Upper lobe of left lung (tissue), 4 donors: ENCODE measurements at regions not wholly inside any gene's neighbourhood (a gene's known extent, or its start where the extent isn't known, plus 50 kb on each side); places are given as distances from the start of the nearest gene placed in this dataset.

Experiments used
- CTCF ChIP-seq, 6 experiments: fragments of 450-650 bp in 4 of 6; fragments of 200-600 bp in 2 of 6; sonication (generic) in 2 of 6; IDR thresholded peaks; one replicate each; pipeline ENCODE4 v1.5.1; 2016 to 2019; ENCODE audit warnings: antibody characterized with exemption in 6 of 6
- POLR2A ChIP-seq, 4 donors: fragments of 450-650 bp; IDR thresholded peaks; one replicate each; pipeline ENCODE4 v1.5.1; 2016 to 2017; ENCODE audit warnings: antibody characterized with exemption in 4 of 4, mild to moderate bottlenecking in 2 of 4

- TF ChIP-seq POLR2A (IDR thresholded peaks at IDR 0.05), result no peak
- no peak for TF ChIP-seq CTCF (IDR thresholded peaks at IDR 0.05)
These were observed 171.3 kb upstream of the PRKCQ start for GRCh38 chr10:6751363-6751762.
